ENCODE measurements at regions not wholly inside any gene's neighbourhood (a gene's known extent, or its start where the extent isn't known, plus 50 kb on each side); places are given as distances from the start of the nearest gene placed in this dataset.

GRCh38 chr1:165974598-165975131 is 147.3 kb downstream of the UCK2 start:
- TF ChIP-seq, protein P1, sequence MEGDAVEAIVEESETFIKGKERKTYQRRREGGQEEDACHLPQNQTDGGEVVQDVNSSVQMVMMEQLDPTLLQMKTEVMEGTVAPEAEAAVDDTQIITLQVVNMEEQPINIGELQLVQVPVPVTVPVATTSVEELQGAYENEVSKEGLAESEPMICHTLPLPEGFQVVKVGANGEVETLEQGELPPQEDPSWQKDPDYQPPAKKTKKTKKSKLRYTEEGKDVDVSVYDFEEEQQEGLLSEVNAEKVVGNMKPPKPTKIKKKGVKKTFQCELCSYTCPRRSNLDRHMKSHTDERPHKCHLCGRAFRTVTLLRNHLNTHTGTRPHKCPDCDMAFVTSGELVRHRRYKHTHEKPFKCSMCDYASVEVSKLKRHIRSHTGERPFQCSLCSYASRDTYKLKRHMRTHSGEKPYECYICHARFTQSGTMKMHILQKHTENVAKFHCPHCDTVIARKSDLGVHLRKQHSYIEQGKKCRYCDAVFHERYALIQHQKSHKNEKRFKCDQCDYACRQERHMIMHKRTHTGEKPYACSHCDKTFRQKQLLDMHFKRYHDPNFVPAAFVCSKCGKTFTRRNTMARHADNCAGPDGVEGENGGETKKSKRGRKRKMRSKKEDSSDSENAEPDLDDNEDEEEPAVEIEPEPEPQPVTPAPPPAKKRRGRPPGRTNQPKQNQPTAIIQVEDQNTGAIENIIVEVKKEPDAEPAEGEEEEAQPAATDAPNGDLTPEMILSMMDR (IDR thresholded peaks at IDR 0.05; ENCODE audit: low read length) = no peak
- TF ChIP-seq EZH2 (IDR thresholded peaks at IDR 0.05; ENCODE audit: borderline replicate concordance, low read length) = no peak

Measured in OCI-LY1 (cell line).